GM23248 (cell line): ENCODE measurements at regions not wholly inside any gene's neighbourhood (a gene's known extent, or its start where the extent isn't known, plus 50 kb on each side); places are given as distances from the start of the nearest gene placed in this dataset.
"Not testable (repeated sequence)": the region's sequence is repeated elsewhere in the genome, so short reads cannot be mapped to it uniquely, and the experiment has no call there.

Experiments used
- EZH2 ChIP-seq: fragments of 200-600 bp; sonication (generic); IDR thresholded peaks from 2 replicates; pipeline ENCODE4 v1.6.1; 2018; ENCODE audit warnings: antibody characterized with exemption, mild to moderate bottlenecking; ENCODE audit not compliant: insufficient read depth, poor library complexity, severe bottlenecking
- EZH2phosphoT487 ChIP-seq: fragments of 200-600 bp; sonication (generic); IDR thresholded peaks from 2 replicates; pipeline ENCODE4 v1.6.1; 2018; ENCODE audit warnings: antibody characterized with exemption, moderate library complexity, mild to moderate bottlenecking, low read depth; ENCODE audit not compliant: insufficient read depth

DNA sequence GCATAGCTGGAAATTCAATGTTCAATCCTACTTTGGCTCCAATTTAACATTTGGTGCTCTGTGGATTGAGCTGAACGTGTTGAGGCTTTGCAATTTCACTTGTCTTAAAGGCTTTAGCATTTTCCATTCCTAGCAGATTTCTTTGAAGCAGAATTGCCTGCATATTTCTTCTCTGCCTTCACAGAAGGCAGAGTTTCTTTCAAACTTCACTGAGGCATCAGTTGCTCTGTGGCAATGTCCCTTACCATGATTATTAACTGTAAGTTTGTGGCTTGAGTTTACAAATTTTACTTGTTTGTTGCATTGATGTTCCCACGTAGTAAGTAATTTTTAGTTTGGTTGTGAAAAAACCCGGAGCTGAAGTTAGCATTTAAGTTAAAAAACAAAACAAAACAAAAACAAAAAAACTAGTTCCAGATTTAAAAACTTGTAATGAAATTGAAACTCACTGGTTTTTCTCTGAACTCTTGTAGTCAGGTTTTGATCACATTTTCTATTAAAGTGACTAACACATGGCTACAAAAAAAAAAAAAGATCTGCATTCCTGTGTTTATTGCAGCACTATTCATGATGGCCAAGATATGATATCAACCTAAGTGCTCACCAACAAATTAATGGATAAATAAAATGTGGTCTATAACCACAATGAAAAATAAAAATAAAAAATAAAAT lies 55.2 kb upstream of the UXS1 start:
- TF ChIP-seq EZH2phosphoT487, EZH2: not testable (repeated sequence)
